ENCODE measurements at regions not wholly inside any gene's neighbourhood (a gene's known extent, or its start where the extent isn't known, plus 50 kb on each side); places are given as distances from the start of the nearest gene placed in this dataset.

GRCh38 chr4:188650516-188650915 lies 511.3 kb downstream of the TRIML1 start:
- TF ChIP-seq CTCF (IDR thresholded peaks at IDR 0.05) (no peak), EP300 (IDR thresholded peaks at IDR 0.05) (no peak)
